Panc1 (cell line): ENCODE measurements at regions not wholly inside any gene's neighbourhood (a gene's known extent, or its start where the extent isn't known, plus 50 kb on each side); places are given as distances from the start of the nearest gene placed in this dataset.

Experiments used
- CTCF ChIP-seq: fragments of 450-650 bp; IDR thresholded peaks from 2 replicates; pipeline ENCODE4 v1.5.1; 2017; ENCODE audit warnings: mild to moderate bottlenecking
- POLR2AphosphoS5 ChIP-seq: IDR thresholded peaks from 2 replicates; pipeline ENCODE4 v1.6.1; 2012; ENCODE audit warnings: mild to moderate bottlenecking, low read depth, low read length, moderate library complexity
- SIN3A ChIP-seq: IDR thresholded peaks from 2 replicates; pipeline ENCODE4 v1.6.1; 2012; ENCODE audit warnings: low read depth, mild to moderate bottlenecking, low read length, moderate library complexity, borderline replicate concordance; ENCODE audit not compliant: insufficient read depth
- TF ChIP-seq, protein P1 (sequence below), 2 experiments: IDR thresholded peaks; 2 replicates each; pipeline ENCODE4 v1.6.1; 2011 to 2012; ENCODE audit warnings: low read depth in 2 of 2, control low read depth in 1 of 2, low read length in 1 of 2, mild to moderate bottlenecking in 1 of 2, moderate library complexity in 1 of 2; ENCODE audit not compliant: insufficient read depth in 1 of 2

- TF ChIP-seq CTCF = no peak
- TF ChIP-seq, protein P1, sequence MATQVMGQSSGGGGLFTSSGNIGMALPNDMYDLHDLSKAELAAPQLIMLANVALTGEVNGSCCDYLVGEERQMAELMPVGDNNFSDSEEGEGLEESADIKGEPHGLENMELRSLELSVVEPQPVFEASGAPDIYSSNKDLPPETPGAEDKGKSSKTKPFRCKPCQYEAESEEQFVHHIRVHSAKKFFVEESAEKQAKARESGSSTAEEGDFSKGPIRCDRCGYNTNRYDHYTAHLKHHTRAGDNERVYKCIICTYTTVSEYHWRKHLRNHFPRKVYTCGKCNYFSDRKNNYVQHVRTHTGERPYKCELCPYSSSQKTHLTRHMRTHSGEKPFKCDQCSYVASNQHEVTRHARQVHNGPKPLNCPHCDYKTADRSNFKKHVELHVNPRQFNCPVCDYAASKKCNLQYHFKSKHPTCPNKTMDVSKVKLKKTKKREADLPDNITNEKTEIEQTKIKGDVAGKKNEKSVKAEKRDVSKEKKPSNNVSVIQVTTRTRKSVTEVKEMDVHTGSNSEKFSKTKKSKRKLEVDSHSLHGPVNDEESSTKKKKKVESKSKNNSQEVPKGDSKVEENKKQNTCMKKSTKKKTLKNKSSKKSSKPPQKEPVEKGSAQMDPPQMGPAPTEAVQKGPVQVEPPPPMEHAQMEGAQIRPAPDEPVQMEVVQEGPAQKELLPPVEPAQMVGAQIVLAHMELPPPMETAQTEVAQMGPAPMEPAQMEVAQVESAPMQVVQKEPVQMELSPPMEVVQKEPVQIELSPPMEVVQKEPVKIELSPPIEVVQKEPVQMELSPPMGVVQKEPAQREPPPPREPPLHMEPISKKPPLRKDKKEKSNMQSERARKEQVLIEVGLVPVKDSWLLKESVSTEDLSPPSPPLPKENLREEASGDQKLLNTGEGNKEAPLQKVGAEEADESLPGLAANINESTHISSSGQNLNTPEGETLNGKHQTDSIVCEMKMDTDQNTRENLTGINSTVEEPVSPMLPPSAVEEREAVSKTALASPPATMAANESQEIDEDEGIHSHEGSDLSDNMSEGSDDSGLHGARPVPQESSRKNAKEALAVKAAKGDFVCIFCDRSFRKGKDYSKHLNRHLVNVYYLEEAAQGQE (IDR thresholded peaks at IDR 0.05; ENCODE audit: insufficient read depth in 1 of 2, low read depth in 2 of 2, low read length in 1 of 2) = no peak
- no peak for TF ChIP-seq POLR2AphosphoS5
- no peak for TF ChIP-seq SIN3A
Measured at GRCh38 chrX:1006156-1006730, 206.2 kb downstream of the CRLF2 start.
